HAP-1 (cell line): ENCODE measurements at regions not wholly inside any gene's neighbourhood (a gene's known extent, or its start where the extent isn't known, plus 50 kb on each side); places are given as distances from the start of the nearest gene placed in this dataset.

Experiments used
- DNase-seq, 2 experiments: peaks; one replicate each; pipeline ENCODE4 v3.0.0-alpha.2; 2016 to 2020; ENCODE audit warnings: low spot score in 2 of 2
- H3K27me3 ChIP-seq: fragments of 250-450 bp; sonication (Bioruptor Pico); 2 replicates; pipeline ENCODE4 v1.5.1; 2020; ENCODE audit warnings: low read depth, mild to moderate bottlenecking, moderate library complexity
- H3K36me3 ChIP-seq: fragments of 250-450 bp; sonication (Bioruptor Pico); replicated peaks from 2 replicates; pipeline ENCODE4 v1.5.1; 2020; ENCODE audit warnings: mild to moderate bottlenecking
- H3K4me1 ChIP-seq: fragments of 250-450 bp; sonication (Bioruptor Pico); 2 replicates; pipeline ENCODE4 v1.5.1; 2020; ENCODE audit warnings: mild to moderate bottlenecking
- H3K4me3 ChIP-seq: fragments of 250-450 bp; sonication (Bioruptor Pico); 2 replicates; pipeline ENCODE4 v1.5.1; 2020; ENCODE audit warnings: mild to moderate bottlenecking, moderate library complexity
- H3K9me3 ChIP-seq: fragments of 250-450 bp; sonication (Bioruptor Pico); 2 replicates; pipeline ENCODE4 v1.5.1; 2020; ENCODE audit warnings: mild to moderate bottlenecking, moderate library complexity
- in situ Hi-C: fragments of 300-500 bp; cut with MboI; formaldehyde crosslinking; loops from 3 replicates; pipeline ENCODE4 v1.14.3; 2020; ENCODE audit warnings: low sequenced_read_pairs, inconsistent platforms, mixed read lengths

- H3K36me3 ChIP-seq = no peaks in the 10 kb centered on the region
- in situ Hi-C loops = no loop called here
- no peaks in the 10 kb centered on the region for H3K9me3 ChIP-seq
- DNase-seq = no peak
- H3K4me1 ChIP-seq = 0 out of 2 replicates have a peak, but pooled peaks cover 3% of the 10 kb centered on the region
- no peaks in the 10 kb centered on the region for H3K27me3 ChIP-seq
- H3K4me3 ChIP-seq = no peak overlapping the region
Measured at GRCh38 chr2:193796847-193797246, 1602.1 kb upstream of the TMEFF2 start.

DNA sequence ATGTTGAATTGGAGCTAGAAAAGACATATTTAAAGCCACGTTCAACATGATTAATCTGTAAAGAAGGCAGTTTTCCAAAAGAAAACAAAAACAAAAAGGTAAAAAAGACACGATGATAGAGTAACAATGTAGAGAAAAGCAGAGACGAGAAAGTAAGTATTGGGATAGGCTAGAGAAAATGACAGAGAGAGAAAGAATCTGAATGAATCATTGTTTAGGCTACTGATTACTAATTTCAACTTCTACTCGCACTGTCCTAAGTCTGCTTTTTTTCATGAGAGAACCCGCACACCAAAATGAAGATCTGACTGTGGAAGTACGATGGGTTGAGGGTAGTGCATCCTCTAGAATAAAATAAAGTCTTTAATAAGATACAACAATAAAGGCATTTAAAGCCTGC lies 1599.2 kb upstream of the TMEFF2 start:
- H3K27me3 ChIP-seq = no peaks in the 10 kb centered on the region
- no peak overlapping the region for H3K4me3 ChIP-seq
- H3K4me1 ChIP-seq = 0 out of 2 replicates have a peak, but pooled peaks cover 3% of the 10 kb centered on the region
- no peaks in the 10 kb centered on the region for H3K36me3 ChIP-seq
- no peaks in the 10 kb centered on the region for H3K9me3 ChIP-seq
- in situ Hi-C loops = no loop called here
- no peak for DNase-seq

- DNase-seq = no peak
- in situ Hi-C loops = no loop called here
- no peak overlapping the region for H3K4me3 ChIP-seq
- no peaks in the 10 kb centered on the region for H3K4me1 ChIP-seq
- no peaks in the 10 kb centered on the region for H3K36me3 ChIP-seq
- no peaks in the 10 kb centered on the region for H3K27me3 ChIP-seq
- no peaks in the 10 kb centered on the region for H3K9me3 ChIP-seq
Measured at GRCh38 chr2:193783681-193784080, 1588.9 kb upstream of the TMEFF2 start.

DNA sequence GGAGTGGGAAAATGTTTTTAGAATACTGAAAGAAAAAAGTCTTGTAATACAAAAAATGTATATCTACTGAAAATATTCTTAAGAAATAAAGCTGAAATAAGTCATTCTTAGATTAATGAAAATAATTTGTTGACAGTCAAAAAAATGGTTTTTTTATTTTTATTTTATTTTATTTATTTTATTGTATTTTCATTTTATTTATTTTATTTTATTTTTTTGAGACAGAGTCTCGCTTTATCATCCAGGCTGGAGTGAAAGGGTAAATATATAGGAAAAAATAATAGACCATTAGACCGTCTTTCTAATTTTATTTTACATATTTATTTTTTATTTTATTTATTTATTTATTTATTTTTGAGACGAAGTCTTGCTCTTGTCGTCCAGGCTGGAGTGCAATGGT lies 1583.6 kb upstream of the TMEFF2 start:
- H3K4me3 ChIP-seq = no peak overlapping the region
- no peak for DNase-seq
- H3K9me3 ChIP-seq = no peaks in the 10 kb centered on the region
- no peaks in the 10 kb centered on the region for H3K27me3 ChIP-seq
- in situ Hi-C loops = no loop called here
- no peaks in the 10 kb centered on the region for H3K4me1 ChIP-seq
- H3K36me3 ChIP-seq = no peaks in the 10 kb centered on the region

DNA sequence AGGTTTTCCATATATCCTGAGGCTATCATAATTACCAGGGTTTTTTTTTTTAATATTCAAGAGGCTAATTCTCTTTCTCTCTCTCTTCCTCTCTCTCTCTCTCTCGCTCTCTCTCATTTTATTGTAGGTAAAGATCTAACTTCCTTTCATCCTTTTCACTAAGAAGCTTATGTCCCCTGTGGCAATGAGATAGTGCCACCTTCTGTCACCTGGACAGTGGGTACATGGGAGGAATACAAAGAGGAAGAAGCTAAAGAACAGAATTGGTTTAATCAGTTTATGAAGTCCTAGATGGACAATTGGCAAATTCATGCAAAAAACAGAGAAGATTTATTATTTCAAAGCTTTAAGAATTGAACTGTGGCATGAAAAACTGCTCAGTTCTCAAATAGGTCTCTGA lies 1582.3 kb upstream of the TMEFF2 start:
- Histone ChIP-seq H3K4me3 (no peak overlapping the region), H3K9me3 (no peaks in the 10 kb centered on the region), H3K27me3 (no peaks in the 10 kb centered on the region), H3K36me3 (no peaks in the 10 kb centered on the region), H3K4me1 (no peaks in the 10 kb centered on the region)
- DNase-seq = no peak
- in situ Hi-C loops = no loop called here

- in situ Hi-C loops = no loop called here
- Histone ChIP-seq H3K4me1 (no peaks in the 10 kb centered on the region), H3K4me3 (no peak overlapping the region), H3K27me3 (no peaks in the 10 kb centered on the region), H3K9me3 (no peaks in the 10 kb centered on the region), H3K36me3 (no peaks in the 10 kb centered on the region)
- DNase-seq = no peak
Measured at GRCh38 chr2:193774166-193774565, 1579.4 kb upstream of the TMEFF2 start.

DNA sequence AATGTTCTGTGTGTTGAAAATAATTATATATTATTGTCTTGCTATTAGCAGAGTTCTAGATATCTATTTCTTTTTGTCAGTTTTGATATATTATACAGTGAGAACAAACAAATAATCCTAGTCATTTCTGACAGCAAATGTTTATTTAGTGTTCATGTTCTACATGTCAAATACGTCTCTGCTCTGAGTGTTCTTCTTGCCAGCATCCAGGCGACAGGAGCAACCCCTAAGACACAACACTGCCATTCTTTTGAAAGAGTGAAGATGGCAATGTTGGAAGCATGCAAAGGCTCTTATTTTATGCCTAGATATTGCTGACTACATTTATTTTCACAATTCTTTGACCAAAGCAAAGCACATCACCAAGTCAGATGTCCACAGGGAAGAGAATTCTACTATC lies 1556.6 kb upstream of the TMEFF2 start:
- Histone ChIP-seq H3K27me3 (no peaks in the 10 kb centered on the region), H3K36me3 (no peaks in the 10 kb centered on the region), H3K4me1 (peaks cover 14% of the 10 kb centered on the region), H3K9me3 (no peaks in the 10 kb centered on the region), H3K4me3 (no peak overlapping the region)
- in situ Hi-C loops = no loop called here
- DNase-seq = no peak

- Histone ChIP-seq H3K27me3 (no peaks in the 10 kb centered on the region), H3K36me3 (no peaks in the 10 kb centered on the region), H3K4me1 (peaks cover 14% of the 10 kb centered on the region), H3K9me3 (no peaks in the 10 kb centered on the region), H3K4me3 (no peak overlapping the region)
- no peak for DNase-seq
- in situ Hi-C loops = no loop called here
Measured at GRCh38 chr2:193749485-193749884, 1554.8 kb upstream of the TMEFF2 start.

DNA sequence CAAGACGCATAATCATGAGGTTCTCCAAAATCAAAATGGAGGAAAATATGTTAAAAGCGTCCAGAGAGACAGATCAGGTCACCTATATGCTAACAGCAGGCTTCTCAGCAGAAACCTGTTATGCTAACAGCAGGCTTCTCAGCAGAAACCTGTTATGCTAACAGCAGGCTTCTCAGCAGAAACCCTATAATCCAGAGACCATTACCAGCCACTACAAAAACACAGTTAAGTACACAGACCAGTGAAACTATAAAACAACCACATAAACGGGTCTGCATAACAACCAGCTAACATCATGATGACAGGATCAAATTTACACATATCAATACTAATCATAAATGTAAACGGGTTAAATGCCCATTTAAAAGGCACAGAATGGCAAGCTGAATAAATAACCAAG lies 1548.4 kb upstream of the TMEFF2 start:
- in situ Hi-C loops = no loop called here
- Histone ChIP-seq H3K36me3 (no peaks in the 10 kb centered on the region), H3K27me3 (no peaks in the 10 kb centered on the region), H3K4me3 (no peak overlapping the region), H3K4me1 (no peaks in the 10 kb centered on the region), H3K9me3 (no peaks in the 10 kb centered on the region)
- DNase-seq = no peak

DNA sequence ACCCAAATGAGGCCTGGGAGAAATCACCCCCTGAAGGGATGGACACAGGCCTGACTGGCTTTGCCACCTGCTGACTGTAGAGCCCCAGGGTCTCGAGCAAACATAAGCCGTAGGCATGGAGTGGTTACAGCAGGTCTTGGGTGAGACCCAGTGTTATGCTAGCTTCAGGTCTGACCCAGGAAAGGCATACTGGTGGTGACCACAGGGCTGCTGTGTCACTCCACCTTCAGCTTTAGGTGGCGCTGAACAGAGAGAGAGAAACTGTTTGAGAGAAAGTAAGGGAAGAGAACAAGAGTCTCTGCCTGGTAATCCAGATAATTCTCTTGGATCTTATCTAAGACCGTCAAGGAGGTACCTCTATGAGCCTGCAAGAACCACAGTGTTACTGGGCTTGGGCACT lies 1544.2 kb upstream of the TMEFF2 start:
- H3K9me3 ChIP-seq = no peaks in the 10 kb centered on the region
- no peaks in the 10 kb centered on the region for H3K4me1 ChIP-seq
- H3K36me3 ChIP-seq = no peaks in the 10 kb centered on the region
- in situ Hi-C loops = no loop called here
- DNase-seq = no peak
- H3K27me3 ChIP-seq = no peaks in the 10 kb centered on the region
- H3K4me3 ChIP-seq = no peak overlapping the region

GRCh38 chr2:193712912-193713311 lies 1518.2 kb upstream of the TMEFF2 start:
- no peaks in the 10 kb centered on the region for H3K9me3 ChIP-seq
- in situ Hi-C loops = no loop called here
- H3K36me3 ChIP-seq = no peaks in the 10 kb centered on the region
- no peak overlapping the region for H3K4me3 ChIP-seq
- H3K27me3 ChIP-seq = no peaks in the 10 kb centered on the region
- no peaks in the 10 kb centered on the region for H3K4me1 ChIP-seq
- no peak for DNase-seq

DNA sequence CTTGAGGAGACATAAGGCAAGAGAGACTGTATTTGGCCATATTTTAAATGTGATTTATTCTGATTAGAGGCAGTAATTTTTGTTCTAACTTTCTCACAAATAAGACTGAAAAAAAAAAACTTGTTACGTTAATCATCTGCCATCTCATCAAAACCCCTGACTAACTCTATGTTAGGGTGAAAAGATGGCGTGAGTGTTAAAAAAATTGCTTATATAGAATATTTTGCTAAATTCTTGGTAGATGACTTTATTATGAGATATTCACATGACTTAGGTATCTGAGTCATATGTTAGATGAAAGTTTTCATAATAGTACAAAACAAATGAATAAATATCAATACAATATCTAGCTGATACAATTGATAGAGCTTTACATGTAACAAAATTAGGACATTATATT lies 1508.7 kb upstream of the TMEFF2 start:
- H3K4me3 ChIP-seq = no peak overlapping the region
- H3K27me3 ChIP-seq = no peaks in the 10 kb centered on the region
- DNase-seq = no peak
- H3K9me3 ChIP-seq = no peaks in the 10 kb centered on the region
- in situ Hi-C loops = no loop called here
- H3K36me3 ChIP-seq = no peaks in the 10 kb centered on the region
- no peaks in the 10 kb centered on the region for H3K4me1 ChIP-seq

DNA sequence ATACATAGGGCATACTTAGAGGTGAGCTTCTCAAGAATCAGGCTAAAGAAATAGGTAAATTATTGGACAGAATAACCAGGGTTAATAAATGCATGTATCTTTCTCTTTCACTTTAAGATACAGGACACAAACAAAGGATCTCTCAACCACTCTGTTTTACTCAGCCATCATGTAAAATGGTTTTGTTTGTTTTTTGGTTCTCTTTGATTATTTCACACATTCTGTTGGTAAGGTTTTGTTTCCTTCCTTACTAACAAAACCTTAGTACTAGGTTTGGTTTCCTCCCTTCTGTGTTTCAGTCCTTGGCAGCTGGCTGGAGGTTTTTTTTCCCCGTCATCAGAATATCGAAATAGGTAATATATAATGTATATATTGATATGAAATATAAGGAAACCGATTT lies 1506.8 kb upstream of the TMEFF2 start:
- H3K27me3 ChIP-seq = no peaks in the 10 kb centered on the region
- H3K9me3 ChIP-seq = no peaks in the 10 kb centered on the region
- no peaks in the 10 kb centered on the region for H3K36me3 ChIP-seq
- no peak for DNase-seq
- H3K4me3 ChIP-seq = no peak overlapping the region
- in situ Hi-C loops = no loop called here
- peaks cover 2% of the 10 kb centered on the region for H3K4me1 ChIP-seq

GRCh38 chr2:193695367-193695766 lies 1500.6 kb upstream of the TMEFF2 start:
- Histone ChIP-seq H3K4me3 (no peak overlapping the region), H3K27me3 (no peaks in the 10 kb centered on the region), H3K4me1 (peaks cover 8% of the 10 kb centered on the region), H3K36me3 (no peaks in the 10 kb centered on the region), H3K9me3 (no peaks in the 10 kb centered on the region)
- in situ Hi-C loops = no loop called here
- DNase-seq = peak; percentile 48 to 72

- Histone ChIP-seq H3K27me3 (no peaks in the 10 kb centered on the region), H3K4me1 (peaks cover 8% of the 10 kb centered on the region), H3K36me3 (no peaks in the 10 kb centered on the region), H3K4me3 (no peak overlapping the region), H3K9me3 (no peaks in the 10 kb centered on the region)
- peak in 1 of 2 experiments; percentile 13 for DNase-seq
- in situ Hi-C loops = no loop called here
Measured at GRCh38 chr2:193693758-193694157, 1499.0 kb upstream of the TMEFF2 start.
